IMR-90 (cell line): ENCODE measurements at regions not wholly inside any gene's neighbourhood (a gene's known extent, or its start where the extent isn't known, plus 50 kb on each side); places are given as distances from the start of the nearest gene placed in this dataset.
A peak's percentile ranks its signal among the peaks of the same experiment; 100 is the strongest.

ENCODE experiments used
- ATAC-seq: fragments of 200-7000 bp; cut with Tn5 transposase; 2 replicates; pipeline ENCODE4 v1.9.1; 2020; ENCODE audit warnings: low read depth, mild to moderate bottlenecking, moderate library complexity
- BruUV-seq: library from RNA; stranded (reverse); fragments of 400-500 nt; replicated peaks from 2 replicates; lab custom pipeline; 2021; lab: Mats Ljungman, UMichigan
- CTCF ChIA-PET: fragments of 300-600 bp; formaldehyde crosslinking; extraction: SDS; loops from one replicate; lab custom pipeline; 2021; ENCODE audit warnings: antibody characterized with exemption; lab: Yijun Ruan, JAX
- POLR2A ChIA-PET: fragments of 300-600 bp; sonication (Branson Sonifier 250); formaldehyde crosslinking; loops from one replicate; lab custom pipeline; 2022; ENCODE audit warnings: antibody characterized with exemption; ENCODE audit not compliant: unreplicated experiment; lab: Charles Lee
- DNase-seq: peaks from one replicate; pipeline ENCODE4 v3.0.0; 2013
- H2AFZ ChIP-seq: replicated peaks from 2 replicates; pipeline ENCODE3; 2013; ENCODE audit warnings: low read length, mild to moderate bottlenecking; ENCODE audit not compliant: poor library complexity
- H2AK5ac ChIP-seq: 2 replicates; pipeline ENCODE4 v1.6.1; 2013; ENCODE audit warnings: low read depth, low read length, inconsistent platforms
- H2AK9ac ChIP-seq: replicated peaks from 2 replicates; pipeline ENCODE3; 2013; ENCODE audit warnings: mild to moderate bottlenecking, low read depth, low read length, moderate library complexity; ENCODE audit not compliant: poor library complexity
- H2BK120ac ChIP-seq: 2 replicates; pipeline ENCODE4 v1.6.1; 2013; ENCODE audit warnings: low read depth, low read length, inconsistent platforms
- H2BK15ac ChIP-seq: 3 replicates; pipeline ENCODE4 v1.6.1; 2013; ENCODE audit warnings: low read depth, low read length, inconsistent platforms
- H2BK20ac ChIP-seq: 2 replicates; pipeline ENCODE4 v1.6.1; 2013; ENCODE audit warnings: low read depth, mild to moderate bottlenecking, inconsistent platforms, low read length, moderate library complexity
- H2BK5ac ChIP-seq: 2 replicates; pipeline ENCODE4 v1.6.1; 2013; ENCODE audit warnings: mild to moderate bottlenecking, low read depth, low read length, inconsistent platforms; ENCODE audit not compliant: poor library complexity, severe bottlenecking
- H3K14ac ChIP-seq: replicated peaks from 2 replicates; pipeline ENCODE4 v1.6.1; 2013; ENCODE audit warnings: low read depth, low read length, inconsistent platforms
- H3K18ac ChIP-seq: 2 replicates; pipeline ENCODE4 v1.6.1; 2013; ENCODE audit warnings: low read depth, low read length, control low read depth
- H3K23ac ChIP-seq: 2 replicates; pipeline ENCODE4 v1.6.1; 2013; ENCODE audit warnings: low read depth, low read length, inconsistent platforms
- H3K27ac ChIP-seq: 2 replicates; pipeline ENCODE4 v1.5.1; 2013; ENCODE audit warnings: mild to moderate bottlenecking, control low read depth, low read length; ENCODE audit not compliant: insufficient read depth
- H3K27me3 ChIP-seq: 2 replicates; pipeline ENCODE4 v1.6.1; 2013; ENCODE audit warnings: low read length; ENCODE audit not compliant: control insufficient read depth, insufficient read depth
- H3K36me3 ChIP-seq: 2 replicates; pipeline ENCODE4 v1.6.1; 2013; ENCODE audit warnings: low read length, mixed read lengths; ENCODE audit not compliant: control insufficient read depth, insufficient read depth
- H3K4ac ChIP-seq: 2 replicates; pipeline ENCODE4 v1.6.1; 2013; ENCODE audit warnings: low read depth, low read length, inconsistent platforms
- H3K4me1 ChIP-seq: 2 replicates; pipeline ENCODE4 v1.6.1; 2013; ENCODE audit warnings: low read length, mixed read lengths; ENCODE audit not compliant: control insufficient read depth, insufficient read depth
- H3K4me2 ChIP-seq: 2 replicates; pipeline ENCODE4 v1.6.1; 2013; ENCODE audit warnings: low read depth, mild to moderate bottlenecking, control low read depth, low read length, moderate library complexity
- H3K4me3 ChIP-seq: 2 replicates; pipeline ENCODE4 v1.5.1; 2013; ENCODE audit warnings: low read depth, mild to moderate bottlenecking, control low read depth, low read length, moderate library complexity; ENCODE audit not compliant: insufficient read depth
- H3K56ac ChIP-seq: 2 replicates; pipeline ENCODE4 v1.6.1; 2013; ENCODE audit warnings: low read length, inconsistent platforms; ENCODE audit not compliant: insufficient read depth; ENCODE audit errors: extremely low read depth
- H3K79me1 ChIP-seq, 2 experiments: 2 replicates each; pipeline ENCODE4 v1.6.1; 2013; ENCODE audit warnings: low read length in 2 of 2, inconsistent platforms in 1 of 2, low read depth in 1 of 2
- H3K9ac ChIP-seq: 2 replicates; pipeline ENCODE4 v1.6.1; 2013; ENCODE audit warnings: low read depth, low read length, control low read depth
- H3K9me1 ChIP-seq: 2 replicates; pipeline ENCODE4 v1.6.1; 2013; ENCODE audit warnings: low read length, inconsistent platforms; ENCODE audit not compliant: insufficient read depth
- H3K9me3 ChIP-seq: 2 replicates; pipeline ENCODE4 v1.6.1; 2013; ENCODE audit warnings: low read length; ENCODE audit not compliant: control insufficient read depth, insufficient read depth
- H4K20me1 ChIP-seq: 2 replicates; pipeline ENCODE4 v1.6.1; 2013; ENCODE audit warnings: low read length, inconsistent platforms; ENCODE audit not compliant: insufficient read depth
- H4K5ac ChIP-seq: 2 replicates; pipeline ENCODE4 v1.6.1; 2013; ENCODE audit warnings: mild to moderate bottlenecking, low read depth, low read length, control low read depth
- H4K8ac ChIP-seq, 2 experiments: 2 replicates each; pipeline ENCODE4 v1.6.1; 2013; ENCODE audit warnings: low read depth in 2 of 2, low read length in 2 of 2, control low read depth in 1 of 2, inconsistent platforms in 1 of 2
- H4K91ac ChIP-seq: 2 replicates; pipeline ENCODE4 v1.6.1; 2013; ENCODE audit warnings: low read depth, low read length, inconsistent platforms; ENCODE audit not compliant: insufficient read depth
- BHLHE40 ChIP-seq: fragments of 150-350 bp; IDR thresholded peaks from 2 replicates; pipeline ENCODE4 v1.6.1; 2016; ENCODE audit warnings: mild to moderate bottlenecking, low read depth, low read length
- CEBPB ChIP-seq: IDR thresholded peaks from 2 replicates; pipeline ENCODE4 v1.6.1; 2012; ENCODE audit warnings: low read depth, low read length, improper control_type of control experiment
- CHD1 ChIP-seq: IDR thresholded peaks from 2 replicates; pipeline ENCODE4 v1.6.1; 2012; ENCODE audit warnings: low read depth, low read length, improper control_type of control experiment
- CTCF ChIP-seq: conservative IDR thresholded peaks from 2 replicates; pipeline ENCODE4 v1.5.1; 2012; ENCODE audit warnings: mild to moderate bottlenecking, low read depth, low read length, improper control_type of control experiment
- ELK1 ChIP-seq: fragments of 150-350 bp; IDR thresholded peaks from 2 replicates; pipeline ENCODE4 v1.6.1; 2016; ENCODE audit warnings: low read depth, mild to moderate bottlenecking, low read length, moderate library complexity, borderline replicate concordance
- FOS ChIP-seq: fragments of 150-350 bp; IDR thresholded peaks from 2 replicates; pipeline ENCODE4 v1.6.1; 2016; ENCODE audit warnings: low read depth, low read length
- MAFK ChIP-seq: IDR thresholded peaks from 2 replicates; pipeline ENCODE4 v1.6.1; 2012; ENCODE audit warnings: low read depth, low read length, improper control_type of control experiment
- MXI1 ChIP-seq: IDR thresholded peaks from 2 replicates; pipeline ENCODE4 v1.6.1; 2012; ENCODE audit warnings: low read depth, mild to moderate bottlenecking, low read length, moderate library complexity, borderline replicate concordance
- NFE2L2 ChIP-seq: fragments of 150-350 bp; IDR thresholded peaks from 2 replicates; pipeline ENCODE4 v1.6.1; 2016; ENCODE audit warnings: low read depth, mild to moderate bottlenecking, low read length
- POLR2A ChIP-seq: IDR thresholded peaks from 2 replicates; pipeline ENCODE4 v1.6.1; 2012; ENCODE audit warnings: mild to moderate bottlenecking, low read depth, low read length
- RAD21 ChIP-seq: IDR thresholded peaks from 2 replicates; pipeline ENCODE4 v1.6.1; 2012; ENCODE audit warnings: low read length, improper control_type of control experiment
- RCOR1 ChIP-seq: IDR thresholded peaks from 2 replicates; pipeline ENCODE4 v1.6.1; 2012; ENCODE audit warnings: mild to moderate bottlenecking, low read length, improper control_type of control experiment; ENCODE audit not compliant: insufficient replicate concordance
- RFX5 ChIP-seq: IDR thresholded peaks from 2 replicates; pipeline ENCODE4 v1.8.0; 2012; ENCODE audit warnings: low read depth, mild to moderate bottlenecking, low read length, moderate library complexity
- SMC3 ChIP-seq: fragments of 150-350 bp; IDR thresholded peaks from 2 replicates; pipeline ENCODE4 v1.6.1; 2016; ENCODE audit warnings: low read depth, mild to moderate bottlenecking, antibody characterized with exemption, low read length, moderate library complexity
- USF2 ChIP-seq: fragments of 150-350 bp; IDR thresholded peaks from 2 replicates; pipeline ENCODE4 v1.6.1; 2017; ENCODE audit warnings: mild to moderate bottlenecking, antibody characterized with exemption, low read length, low read depth
- WGBS, 2 experiments: methylation state at CpG; one replicate each; pipeline versions ENCODE4 v1.1.5 to v1.1.7; 2013; ENCODE audit warnings: missing lambda C conversion rate in 2 of 2; ENCODE audit not compliant: insufficient read length in 1 of 2; ENCODE audit errors: extremely low coverage in 2 of 2; 5-methylcytosine and 5-hydroxymethylcytosine counted together
- dilution Hi-C: fragments of 300-500 bp; cut with HindIII; formaldehyde crosslinking; loops from one replicate; pipeline ENCODE4 v1.14.3; 2018; ENCODE audit warnings: low sequenced_read_pairs; ENCODE audit not compliant: unreplicated experiment
- in situ Hi-C: fragments of 300-500 bp; cut with MboI; formaldehyde crosslinking; loops from 3 replicates; pipeline ENCODE4 v1.14.3; 2019; ENCODE audit warnings: low sequenced_read_pairs, inconsistent platforms, mixed read lengths
- intact Hi-C: fragments of 100-400 bp; cut with micrococcal nuclease; formaldehyde crosslinking; loops from 2 replicates; pipeline ENCODE4 v1.10.0; 2022

GRCh38 chr12:114501474-114501807 lies 95.5 kb upstream of the TBX5 start:
- no peak overlapping the region for H2AK9ac ChIP-seq
- no peak overlapping the region for H3K18ac ChIP-seq
- dilution Hi-C loops: no loop called here
- H3K4me1 ChIP-seq: peaks cover 11% of the 10 kb centered on the region
- no peaks in the 10 kb centered on the region for H3K36me3 ChIP-seq
- no peak overlapping the region for H3K9ac ChIP-seq
- H3K27ac ChIP-seq: no peak overlapping the region
- 0 out of 2 replicates have a peak overlapping the region, but pooled peaks have one; percentile 10 for H2BK20ac ChIP-seq
- CTCF ChIA-PET: interaction anchor here (0.6 to 0.7 kb wide), 2 partner anchors 75 to 1276 kb away, joined by 3 to 5 read pairs; no protein-coding TSS in a partner anchor
- no peak overlapping the region for H3K4ac ChIP-seq
- H3K4me3 ChIP-seq: no peak overlapping the region
- peaks cover 3% of the 10 kb centered on the region; the same call in 1 of the 2 replicates for H3K9me1 ChIP-seq
- H2BK120ac ChIP-seq: peak overlapping the region; percentile 63
- no peaks in the 10 kb centered on the region for H3K9me3 ChIP-seq
- intact Hi-C loops: no loop called here
- WGBS, 2 experiments: no CpG with 5 or more reads among the region's 7 CpGs
- H4K91ac ChIP-seq: peak overlapping the region; percentile 16
- no peak for DNase-seq
- no peak overlapping the region for H3K4me2 ChIP-seq
- no peaks in the 10 kb centered on the region for H4K20me1 ChIP-seq
- H4K5ac ChIP-seq: no peak overlapping the region
- peak overlapping the region in 1 of 2 experiments; percentile 10; a peak in 1 of 4 replicates for H4K8ac ChIP-seq
- H3K23ac ChIP-seq: no peak overlapping the region
- no peak for ATAC-seq
- no peaks in the 10 kb centered on the region for H3K27me3 ChIP-seq
- BruUV-seq: no TSS peak
- H3K79me1 ChIP-seq: no peaks in the 10 kb centered on the region; a peak in 1 of 4 replicates
- POLR2A ChIA-PET: no interaction called here
- no peak overlapping the region for H3K56ac ChIP-seq
- H3K14ac ChIP-seq: 0 out of 2 replicates have a peak overlapping the region, but pooled peaks have one; percentile 29
- no peak overlapping the region for H2BK15ac ChIP-seq
- no peak overlapping the region for H2AK5ac ChIP-seq
- no peak for TF ChIP-seq RFX5
- no peak for TF ChIP-seq POLR2A
- no peak for TF ChIP-seq NFE2L2
- TF ChIP-seq CTCF: no peak
- no peak for TF ChIP-seq CHD1
- TF ChIP-seq CEBPB: no peak
- TF ChIP-seq MAFK: no peak
- TF ChIP-seq RAD21: no peak
- no peak for TF ChIP-seq USF2
- TF ChIP-seq SMC3: no peak
- no peak for TF ChIP-seq ELK1
- TF ChIP-seq MXI1: no peak
- no peak for TF ChIP-seq FOS
- no peak for TF ChIP-seq RCOR1
- TF ChIP-seq BHLHE40: no peak
- in situ Hi-C loops: loop anchor here (25.0 kb wide), 1 partner anchor 339 kb away; no protein-coding TSS in a partner anchor
- H2AFZ ChIP-seq: peak overlapping the region; percentile 55
- H2BK5ac ChIP-seq: no peak overlapping the region
